ENCODE measurements at regions not wholly inside any gene's neighbourhood (a gene's known extent, or its start where the extent isn't known, plus 50 kb on each side); places are given as distances from the start of the nearest gene placed in this dataset.
A peak's percentile ranks its signal among the peaks of the same experiment; 100 is the strongest.

GRCh38 chr13:106100171-106100919 is 435.1 kb downstream of the EFNB2 start:
- H2BK120ac ChIP-seq (ENCODE audit: low read depth, low read length), result no peak overlapping the region
- no peaks in the 10 kb centered on the region for H3K27me3 ChIP-seq (ENCODE audit: control insufficient read depth, insufficient read depth, low read length)
- H2AFZ ChIP-seq (replicated peaks; ENCODE audit: low read length, poor library complexity), result peak overlapping the region; percentile 15
- 50% methylated on average over 2 of the region's 8 CpGs; no CpG with 5 or more reads in 1 of the 2 experiments for WGBS, 2 experiments (ENCODE audit: extremely low coverage in 2 of 2, insufficient read length in 1 of 2)
- TF ChIP-seq MXI1 (IDR thresholded peaks at IDR 0.05; ENCODE audit: borderline replicate concordance, low read depth, low read length), result no peak
- no peak for TF ChIP-seq NFE2L2 (IDR thresholded peaks at IDR 0.05; ENCODE audit: low read depth, low read length)
- no peak for TF ChIP-seq POLR2A (IDR thresholded peaks at IDR 0.05; ENCODE audit: low read depth, low read length)
- no peak for TF ChIP-seq CHD1 (IDR thresholded peaks at IDR 0.05; ENCODE audit: low read depth, low read length)
- no peak for TF ChIP-seq RCOR1 (IDR thresholded peaks at IDR 0.05; ENCODE audit: insufficient replicate concordance, low read length)
- no peak for TF ChIP-seq RFX5 (IDR thresholded peaks at IDR 0.05; ENCODE audit: low read depth, low read length)
- TF ChIP-seq USF2 (IDR thresholded peaks at IDR 0.05; ENCODE audit: low read depth, low read length), result no peak
- no peak for TF ChIP-seq MAFK (IDR thresholded peaks at IDR 0.05; ENCODE audit: low read depth, low read length)
- H3K27ac ChIP-seq (ENCODE audit: insufficient read depth, low read length), result no peak overlapping the region
- intact Hi-C loops (cut with micrococcal nuclease), result no loop called here
- dilution Hi-C loops (cut with HindIII; ENCODE audit: low sequenced_read_pairs, unreplicated experiment), result no loop called here
- no peak overlapping the region for H4K91ac ChIP-seq (ENCODE audit: insufficient read depth, low read depth, low read length)
- ChIA-PET POLR2A (ENCODE audit: unreplicated experiment) (no interaction called here), CTCF (no interaction called here)
- no peak overlapping the region for H2BK5ac ChIP-seq (ENCODE audit: low read depth, low read length, poor library complexity, severe bottlenecking)
- ATAC-seq (ENCODE audit: low read depth) (no peak), DNase-seq (no peak)
- no peaks in the 10 kb centered on the region for H3K79me1 ChIP-seq (ENCODE audit: low read depth in 1 of 2, low read length in 2 of 2)
- no peak overlapping the region for H3K9ac ChIP-seq (ENCODE audit: low read depth, low read length)
- H3K4me1 ChIP-seq (ENCODE audit: control insufficient read depth, insufficient read depth, low read length), result peaks cover 9% of the 10 kb centered on the region
- H2AK5ac ChIP-seq (ENCODE audit: low read depth, low read length), result peak overlapping the region; percentile 17; the same call in 1 of the 2 replicates
- H4K20me1 ChIP-seq (ENCODE audit: insufficient read depth, low read length), result no peaks in the 10 kb centered on the region
- H2BK15ac ChIP-seq (ENCODE audit: low read depth, low read length), result peak overlapping the region; percentile 13; the same call in 1 of the 3 replicates
- H3K4ac ChIP-seq (ENCODE audit: low read depth, low read length), result no peak overlapping the region
- peak overlapping the region; percentile 44; the same call in 1 of the 2 replicates for H2BK20ac ChIP-seq (ENCODE audit: low read depth, low read length)
- in situ Hi-C loops (cut with MboI; ENCODE audit: low sequenced_read_pairs), result no loop called here
- H4K5ac ChIP-seq (ENCODE audit: low read depth, low read length), result no peak overlapping the region
- no peak overlapping the region for H3K14ac ChIP-seq (replicated peaks; ENCODE audit: low read depth, low read length)
- no peaks in the 10 kb centered on the region for H3K36me3 ChIP-seq (ENCODE audit: control insufficient read depth, insufficient read depth, low read length)
- H4K8ac ChIP-seq (ENCODE audit: low read depth in 2 of 2, low read length in 2 of 2), result no peak overlapping the region
- no peak overlapping the region for H3K56ac ChIP-seq (ENCODE audit: extremely low read depth, insufficient read depth, low read length)
- H3K4me3 ChIP-seq (ENCODE audit: insufficient read depth, low read depth, low read length), result no peak overlapping the region
- H3K9me3 ChIP-seq (ENCODE audit: control insufficient read depth, insufficient read depth, low read length), result no peaks in the 10 kb centered on the region
- H2AK9ac ChIP-seq (replicated peaks; ENCODE audit: low read depth, low read length, poor library complexity), result no peak overlapping the region
- no peak overlapping the region for H3K23ac ChIP-seq (ENCODE audit: low read depth, low read length)
- H3K4me2 ChIP-seq (ENCODE audit: low read depth, low read length), result no peak overlapping the region
- H3K9me1 ChIP-seq (ENCODE audit: insufficient read depth, low read length), result peaks cover 7% of the 10 kb centered on the region
- H3K18ac ChIP-seq (ENCODE audit: low read depth, low read length), result no peak overlapping the region
- no TSS peak for BruUV-seq (replicated peaks)

All from IMR-90 (cell line).